Activated T-cell treated with anti-CD3 and anti-CD28 coated beads, Interleukin-2, amount 50 U/mL, for 48 hours (primary cell): ENCODE measurements at regions not wholly inside any gene's neighbourhood (a gene's known extent, or its start where the extent isn't known, plus 50 kb on each side); places are given as distances from the start of the nearest gene placed in this dataset.

ENCODE experiments used
- DNase-seq, 2 experiments: peaks; one replicate each; pipeline ENCODE4 v3.0.0-alpha.2; 2020

DNA sequence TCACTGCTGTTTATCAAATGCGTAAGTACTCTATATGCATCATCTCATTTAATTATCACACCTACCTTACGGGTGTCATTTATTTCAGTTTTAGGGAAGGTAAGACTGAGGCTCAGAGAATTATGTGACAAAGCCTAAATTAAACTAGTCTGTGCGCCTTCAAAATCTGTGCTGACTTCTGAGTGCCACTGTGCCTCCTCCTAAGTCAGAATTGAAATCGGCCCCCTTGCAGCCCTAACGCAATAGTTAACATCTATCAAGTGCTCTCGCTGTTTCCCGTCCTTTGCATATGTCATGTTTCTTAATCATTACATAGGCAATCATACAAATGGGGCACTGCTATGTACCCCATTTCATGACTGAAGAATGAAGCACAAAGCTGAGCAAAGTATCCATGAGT lies 79.0 kb upstream of the PDE10A start:
- DNase-seq, result no peak

- DNase-seq, result no peak
These were observed 74.4 kb upstream of the PDE10A start for GRCh38 chr6:165737396-165737795.

DNA sequence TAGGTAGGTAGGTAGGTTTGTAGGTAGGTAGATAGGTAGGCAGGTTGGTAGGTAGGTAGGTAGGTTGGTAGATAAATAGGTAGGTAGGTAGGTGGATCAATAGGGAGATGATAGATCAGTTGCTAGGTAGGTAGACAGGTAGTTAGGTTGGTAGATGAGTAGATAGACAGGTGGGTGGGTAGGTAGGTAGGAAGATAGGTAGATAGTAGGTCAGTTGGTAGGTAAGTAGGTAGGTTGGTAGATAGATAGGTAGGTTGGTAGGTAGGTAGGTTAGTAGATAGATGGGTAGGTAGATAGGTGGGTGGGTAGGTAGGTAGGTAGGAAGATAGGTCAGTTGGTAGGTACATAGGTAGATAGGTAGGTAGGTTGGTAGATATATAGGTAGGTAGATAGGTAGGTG lies 72.0 kb upstream of the PDE10A start:
- DNase-seq, result no peak

- no peak for DNase-seq
These were observed 70.4 kb upstream of the PDE10A start for GRCh38 chr6:165733489-165733791.

DNA sequence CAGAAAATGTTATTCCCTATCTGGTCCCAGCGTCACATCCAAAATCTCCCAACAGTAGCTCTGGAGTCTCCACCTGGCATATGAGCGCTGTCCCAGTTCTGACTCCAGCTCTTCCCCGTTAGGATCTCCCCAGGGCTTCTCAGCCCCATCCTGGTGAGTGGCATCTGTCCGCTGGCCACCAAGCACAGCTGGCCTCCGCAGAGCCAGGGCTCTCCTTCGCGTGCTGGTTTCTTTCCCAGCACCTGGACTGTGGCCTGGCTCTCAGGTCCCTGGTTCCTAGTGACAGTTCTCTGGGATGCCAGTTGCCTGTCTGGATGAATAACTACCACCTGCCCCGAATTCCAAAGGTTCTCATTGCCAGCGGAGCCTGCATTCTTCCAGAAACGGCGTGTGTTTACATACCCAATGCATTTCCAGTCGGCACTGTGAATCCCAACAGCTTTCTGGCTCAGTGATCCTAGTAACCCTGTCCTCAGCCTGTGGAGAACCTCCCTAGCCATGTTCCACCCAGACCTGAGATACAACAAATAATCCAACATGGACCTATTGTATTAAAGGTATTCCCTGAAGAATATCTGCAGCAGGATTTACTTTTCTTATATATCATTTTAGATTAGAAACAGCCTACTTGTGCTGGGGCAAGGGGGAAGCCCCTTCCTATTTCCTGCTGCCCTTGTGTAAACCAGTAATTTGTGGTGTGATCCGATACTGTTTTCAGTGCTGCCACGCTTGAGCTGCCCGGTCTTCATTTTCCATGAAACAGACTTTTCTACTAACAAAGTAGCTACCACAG lies 69.9 kb upstream of the PDE10A start:
- no peak for DNase-seq

- peak; percentile 33 to 38 for DNase-seq
These were observed 66.4 kb upstream of the PDE10A start for GRCh38 chr6:165729307-165729936.

DNA sequence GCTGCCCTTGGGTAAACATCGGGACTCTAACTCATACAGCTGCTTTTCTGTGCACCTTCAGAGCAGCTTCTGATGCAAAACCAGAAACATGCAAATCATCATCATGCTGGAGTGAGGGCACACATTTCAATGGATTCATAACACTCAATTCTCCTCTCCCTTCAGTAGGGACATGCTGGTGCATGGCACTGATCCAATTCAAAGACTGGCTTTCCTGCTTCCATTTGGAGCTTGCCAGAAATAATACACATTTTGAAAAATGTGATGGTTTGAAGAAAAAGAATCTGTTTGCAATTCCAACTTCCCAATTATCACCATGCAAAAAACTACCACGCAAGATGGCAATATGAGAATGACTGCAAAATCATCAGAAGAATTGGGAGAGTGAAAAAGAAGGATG lies 65.2 kb upstream of the PDE10A start:
- no peak for DNase-seq

- no peak for DNase-seq
These were observed 63.9 kb upstream of the PDE10A start for GRCh38 chr6:165726965-165727381.

DNA sequence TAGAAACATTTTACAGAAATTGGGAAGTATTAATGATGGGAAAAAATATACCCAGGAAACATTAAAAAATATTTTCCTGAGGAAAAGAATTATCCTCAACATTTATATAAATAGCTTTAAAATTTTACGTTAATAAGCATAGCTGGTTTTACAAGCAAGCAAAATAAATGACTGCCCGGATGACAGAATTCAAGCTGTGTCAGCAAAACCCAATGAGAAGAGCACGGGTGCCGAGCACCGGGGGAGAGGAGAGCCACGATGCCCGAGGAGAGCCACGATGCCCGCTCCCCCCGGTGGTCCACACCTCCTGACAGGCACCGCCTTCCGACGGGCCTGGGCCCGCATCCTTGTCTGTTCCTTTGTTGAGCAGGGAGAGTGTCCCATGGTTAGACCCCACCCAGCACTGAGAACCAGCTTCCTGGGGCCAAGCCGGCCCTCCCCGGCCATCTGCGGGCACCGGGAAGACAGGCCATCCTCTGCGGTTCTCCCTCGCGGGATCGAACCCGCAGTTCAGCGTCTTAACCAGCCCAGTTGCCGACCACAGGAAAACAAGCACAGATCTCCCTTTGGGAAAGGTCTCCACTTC lies 63.3 kb upstream of the PDE10A start:
- no peak for DNase-seq

GRCh38 chr6:165725201-165725600 lies 62.2 kb upstream of the PDE10A start:
- no peak for DNase-seq

GRCh38 chr6:165723326-165723725 lies 60.3 kb upstream of the PDE10A start:
- DNase-seq, result no peak

- no peak for DNase-seq
These were observed 59.0 kb upstream of the PDE10A start for GRCh38 chr6:165722022-165722421.

- no peak for DNase-seq
These were observed 58.3 kb upstream of the PDE10A start for GRCh38 chr6:165721356-165721755.

DNA sequence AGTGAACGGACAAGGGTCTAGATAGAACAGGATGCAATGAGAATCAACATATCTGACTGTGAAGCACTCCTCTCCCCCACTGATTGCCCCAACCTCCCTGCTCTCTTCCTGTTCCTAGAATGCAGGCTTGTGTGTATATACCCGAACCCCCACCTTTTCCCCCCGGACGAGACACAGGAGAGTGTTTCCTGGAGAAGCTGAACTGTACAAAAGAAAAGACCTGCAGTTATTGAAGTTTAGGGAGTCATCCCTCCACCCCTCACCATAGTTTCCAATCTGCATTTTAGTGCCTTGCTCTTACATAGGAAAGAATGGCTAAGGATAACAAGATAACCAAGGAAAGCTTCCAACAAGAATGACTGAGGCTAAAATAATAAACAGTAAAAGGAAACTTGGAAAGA lies 55.5 kb upstream of the PDE10A start:
- DNase-seq, result no peak

GRCh38 chr6:165717732-165718465 lies 54.9 kb upstream of the PDE10A start:
- no peak for DNase-seq

DNA sequence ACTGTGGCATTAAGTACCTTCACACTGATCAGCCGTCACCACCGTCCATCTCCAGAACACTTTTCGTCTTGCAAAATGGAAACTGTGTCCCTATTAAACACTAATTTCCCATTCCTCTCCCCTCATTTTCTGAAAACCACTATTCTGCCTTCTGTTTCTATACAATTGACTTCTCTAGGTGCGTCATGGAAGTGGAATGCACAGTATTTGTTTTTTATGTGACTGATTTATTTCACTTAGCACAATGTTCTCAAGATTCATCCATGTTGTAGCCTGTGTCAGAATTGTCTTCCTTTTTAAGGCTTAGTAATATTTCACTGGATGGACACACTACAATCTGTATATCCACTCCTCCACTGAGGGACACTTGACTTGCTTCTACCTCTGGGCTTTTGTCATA lies 53.8 kb upstream of the PDE10A start:
- DNase-seq, result no peak

DNA sequence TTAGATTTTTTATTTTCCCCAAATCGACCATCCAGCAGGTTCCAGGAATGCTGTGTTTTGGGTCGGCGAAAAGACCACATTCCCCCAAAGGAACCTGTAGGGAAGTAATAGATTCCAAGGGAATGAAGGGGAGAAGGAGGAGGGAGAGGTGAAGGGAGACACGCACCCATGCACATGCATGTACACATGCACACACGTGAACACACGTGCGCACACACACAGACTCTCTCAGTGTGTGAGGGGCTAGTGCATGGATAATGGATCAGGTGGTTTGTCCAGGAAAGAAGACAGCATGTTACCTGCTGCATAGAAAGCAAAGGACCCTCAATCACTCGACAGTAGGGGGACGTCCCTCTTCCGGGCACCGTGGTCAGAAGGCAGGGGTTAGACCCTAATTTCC lies 52.4 kb upstream of the PDE10A start:
- no peak for DNase-seq

DNA sequence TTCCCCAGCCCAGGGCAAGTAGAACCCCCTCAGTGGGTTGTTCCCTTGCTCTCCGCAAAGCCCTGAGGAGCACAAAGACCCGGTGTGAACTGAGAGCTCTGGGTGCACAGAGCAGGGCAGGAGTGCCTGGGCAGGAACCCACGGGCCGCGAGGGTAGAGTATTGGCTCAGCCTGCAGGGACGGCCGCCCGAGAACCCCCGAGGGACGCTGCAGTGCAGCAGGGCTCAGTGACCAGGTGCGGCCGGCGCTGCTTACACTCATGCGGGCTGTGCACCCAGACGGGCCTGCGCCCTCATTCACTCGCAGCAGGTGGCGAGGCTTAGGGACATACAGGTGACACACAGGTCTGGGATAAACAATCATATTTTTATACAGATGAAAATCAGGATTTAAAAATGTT lies 51.9 kb upstream of the PDE10A start:
- no peak for DNase-seq

GRCh38 chr6:165713845-165714466 lies 50.9 kb upstream of the PDE10A start:
- no peak for DNase-seq
